ENCODE measurements at regions not wholly inside any gene's neighbourhood (a gene's known extent, or its start where the extent isn't known, plus 50 kb on each side); places are given as distances from the start of the nearest gene placed in this dataset.

GRCh38 chr1:230552880-230553279 is 89.4 kb upstream of the COG2 start:
- TF ChIP-seq EZH2 (IDR thresholded peaks at IDR 0.05; ENCODE audit: borderline replicate concordance, low read length) (no peak), CTCF (conservative IDR thresholded peaks at IDR 0.05 in 1 of 2, IDR thresholded peaks at IDR 0.05 in 1 of 2; ENCODE audit: extremely low read depth in 1 of 2, insufficient read depth in 1 of 2, low read depth in 1 of 2, low read length in 2 of 2) (no peak)
